Cardiac muscle cell (in vitro differentiated cells and primary cell): ENCODE measurements at regions not wholly inside any gene's neighbourhood (a gene's known extent, or its start where the extent isn't known, plus 50 kb on each side); places are given as distances from the start of the nearest gene placed in this dataset.

Experiments used
- DNase-seq, 2 donors: peaks; one replicate each; pipeline versions ENCODE4 v3.0.0 to v3.0.0-alpha.2; 2010 to 2017; ENCODE audit warnings: low read depth in 1 of 2, low spot score in 1 of 2
- H3K27ac ChIP-seq: fragments of 200-600 bp; sonication (generic); 2 replicates; pipeline ENCODE4 v1.5.1; 2016
- H3K27me3 ChIP-seq: fragments of 200-600 bp; sonication (generic); 2 replicates; pipeline ENCODE4 v1.6.0; 2016; ENCODE audit warnings: control low read depth
- H3K36me3 ChIP-seq: fragments of 200-600 bp; sonication (generic); 2 replicates; pipeline ENCODE4 v1.5.1; 2016; ENCODE audit warnings: control low read depth
- H3K4me1 ChIP-seq: fragments of 200-600 bp; sonication (generic); 2 replicates; pipeline ENCODE4 v1.8.1; 2017; ENCODE audit warnings: low read depth, mild to moderate bottlenecking, mixed run types
- H3K4me3 ChIP-seq: fragments of 200-600 bp; sonication (generic); 2 replicates; pipeline ENCODE4 v1.5.1; 2016; ENCODE audit warnings: mild to moderate bottlenecking
- H3K9me3 ChIP-seq: fragments of 200-600 bp; sonication (generic); 2 replicates; pipeline ENCODE4 v1.5.1; 2017; ENCODE audit warnings: low read depth, mild to moderate bottlenecking, control low read depth
- CTCF ChIP-seq: IDR thresholded peaks from 2 replicates; pipeline ENCODE4 v1.5.1; 2012; ENCODE audit warnings: low read depth, mild to moderate bottlenecking, low read length

GRCh38 chr9:82273121-82273520 lies 284.5 kb downstream of the SPATA31D1 start:
- Histone ChIP-seq H3K4me3 (no peak overlapping the region), H3K9me3 (no peaks in the 10 kb centered on the region), H3K36me3 (no peaks in the 10 kb centered on the region), H3K4me1 (no peaks in the 10 kb centered on the region), H3K27ac (no peak overlapping the region), H3K27me3 (no peaks in the 10 kb centered on the region)
- TF ChIP-seq CTCF = no peak
- DNase-seq = no peak

GRCh38 chr9:82275258-82275927 lies 286.8 kb downstream of the SPATA31D1 start:
- Histone ChIP-seq H3K36me3 (no peaks in the 10 kb centered on the region), H3K27me3 (no peaks in the 10 kb centered on the region), H3K27ac (no peak overlapping the region), H3K9me3 (no peaks in the 10 kb centered on the region), H3K4me3 (no peak overlapping the region), H3K4me1 (no peaks in the 10 kb centered on the region)
- no peak for TF ChIP-seq CTCF
- no peak for DNase-seq

GRCh38 chr9:82281066-82281465 lies 292.5 kb downstream of the SPATA31D1 start:
- H3K27me3 ChIP-seq = no peaks in the 10 kb centered on the region
- no peaks in the 10 kb centered on the region for H3K9me3 ChIP-seq
- H3K36me3 ChIP-seq = no peaks in the 10 kb centered on the region
- H3K27ac ChIP-seq = no peak overlapping the region
- DNase-seq = no peak
- no peak for TF ChIP-seq CTCF
- H3K4me3 ChIP-seq = no peak overlapping the region
- no peaks in the 10 kb centered on the region for H3K4me1 ChIP-seq

DNA sequence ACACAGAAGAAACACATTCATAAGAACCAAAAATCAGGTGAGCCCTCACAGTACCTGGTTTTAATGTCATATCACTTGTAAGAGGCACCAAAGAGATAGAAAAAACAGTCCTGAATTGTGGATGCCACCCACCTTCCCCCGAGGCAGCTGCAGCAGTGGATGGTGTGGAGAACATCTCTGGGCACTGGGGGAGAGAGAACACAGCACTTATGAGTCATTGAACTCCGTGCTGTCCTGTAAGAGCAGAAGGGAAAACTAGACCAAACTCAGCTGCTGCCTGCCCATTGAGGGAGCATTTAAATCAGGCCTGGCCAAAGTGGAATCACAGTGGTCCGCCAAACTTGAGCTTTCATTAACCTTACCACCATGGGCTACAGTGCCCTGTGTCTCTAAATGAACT lies 296.2 kb downstream of the SPATA31D1 start:
- Histone ChIP-seq H3K27ac (no peak overlapping the region), H3K4me1 (no peaks in the 10 kb centered on the region), H3K9me3 (no peaks in the 10 kb centered on the region), H3K36me3 (no peaks in the 10 kb centered on the region), H3K4me3 (no peak overlapping the region), H3K27me3 (no peaks in the 10 kb centered on the region)
- no peak for DNase-seq
- TF ChIP-seq CTCF = no peak

DNA sequence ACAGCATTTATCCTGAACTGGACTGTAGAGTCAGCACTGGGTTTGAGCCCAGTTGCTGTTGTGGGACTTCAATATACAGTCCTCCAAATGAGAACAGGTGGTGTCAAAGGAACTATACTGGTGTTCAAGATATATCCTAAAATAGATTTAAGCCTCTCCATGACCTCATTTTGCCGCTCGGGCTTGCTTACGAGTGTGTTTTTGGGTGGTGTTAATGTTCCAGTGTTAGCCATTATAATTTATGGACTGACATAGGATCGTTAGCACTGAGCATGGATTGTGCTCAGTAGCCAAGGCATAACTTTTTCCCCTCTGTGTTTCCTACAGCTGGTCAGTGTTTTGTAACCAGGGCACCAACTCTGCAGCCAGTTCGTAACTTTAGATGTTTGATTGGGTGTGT lies 306.6 kb downstream of the SPATA31D1 start:
- H3K4me3 ChIP-seq = no peak overlapping the region
- no peaks in the 10 kb centered on the region for H3K4me1 ChIP-seq
- H3K9me3 ChIP-seq = no peaks in the 10 kb centered on the region
- no peak for DNase-seq
- H3K36me3 ChIP-seq = no peaks in the 10 kb centered on the region
- no peaks in the 10 kb centered on the region for H3K27me3 ChIP-seq
- no peak overlapping the region for H3K27ac ChIP-seq
- no peak for TF ChIP-seq CTCF

- no peak overlapping the region for H3K27ac ChIP-seq
- no peaks in the 10 kb centered on the region for H3K27me3 ChIP-seq
- no peak for DNase-seq
- H3K36me3 ChIP-seq = no peaks in the 10 kb centered on the region
- no peaks in the 10 kb centered on the region for H3K4me1 ChIP-seq
- H3K4me3 ChIP-seq = no peak overlapping the region
- no peak for TF ChIP-seq CTCF
- H3K9me3 ChIP-seq = no peaks in the 10 kb centered on the region
Measured at GRCh38 chr9:82299870-82300269, 311.3 kb downstream of the SPATA31D1 start.
